ENCODE measurements at regions not wholly inside any gene's neighbourhood (a gene's known extent, or its start where the extent isn't known, plus 50 kb on each side); places are given as distances from the start of the nearest gene placed in this dataset.
A peak's percentile ranks its signal among the peaks of the same experiment; 100 is the strongest.
"Not testable (repeated sequence)": the region's sequence is repeated elsewhere in the genome, so short reads cannot be mapped to it uniquely, and the experiment has no call there.

- not testable (repeated sequence) for DNase-seq (ENCODE audit: low read depth in 2 of 2)
Measured at GRCh38 chr5:11392-11791, 80.6 kb upstream of the PLEKHG4B start.

- peak in 1 of 2 donors; percentile 22 for DNase-seq (ENCODE audit: low read depth in 2 of 2)
Measured at GRCh38 chr5:11898-12297, 80.1 kb upstream of the PLEKHG4B start.

- DNase-seq (ENCODE audit: low read depth in 2 of 2) = no peak
Measured at GRCh38 chr5:13234-13633, 78.7 kb upstream of the PLEKHG4B start.

- DNase-seq (ENCODE audit: low read depth in 2 of 2) = not testable (repeated sequence)
Measured at GRCh38 chr5:14676-15075, 77.3 kb upstream of the PLEKHG4B start.

- DNase-seq (ENCODE audit: low read depth in 2 of 2) = not testable (repeated sequence)
Measured at GRCh38 chr5:20276-20675, 71.7 kb upstream of the PLEKHG4B start.

GRCh38 chr5:21654-22233 lies 70.2 kb upstream of the PLEKHG4B start:
- peak; percentile 17 to 19 for DNase-seq (ENCODE audit: low read depth in 2 of 2)

GRCh38 chr5:23907-24306 lies 68.1 kb upstream of the PLEKHG4B start:
- DNase-seq (ENCODE audit: low read depth in 2 of 2) = not testable (repeated sequence)

GRCh38 chr5:25067-25466 lies 66.9 kb upstream of the PLEKHG4B start:
- not testable (repeated sequence) for DNase-seq (ENCODE audit: low read depth in 2 of 2)

- DNase-seq (ENCODE audit: low read depth in 2 of 2) = no peak
Measured at GRCh38 chr5:30131-30530, 61.8 kb upstream of the PLEKHG4B start.

GRCh38 chr5:30556-30955 lies 61.4 kb upstream of the PLEKHG4B start:
- DNase-seq (ENCODE audit: low read depth in 2 of 2) = not testable (repeated sequence)

- no peak for DNase-seq (ENCODE audit: low read depth in 2 of 2)
Measured at GRCh38 chr5:32165-32564, 59.8 kb upstream of the PLEKHG4B start.

- not testable (repeated sequence) for DNase-seq (ENCODE audit: low read depth in 2 of 2)
Measured at GRCh38 chr5:35521-35920, 56.4 kb upstream of the PLEKHG4B start.

- DNase-seq (ENCODE audit: low read depth in 2 of 2) = not testable (repeated sequence)
Measured at GRCh38 chr5:37207-37606, 54.8 kb upstream of the PLEKHG4B start.

- no peak for DNase-seq (ENCODE audit: low read depth in 2 of 2)
Measured at GRCh38 chr5:39979-40583, 51.9 kb upstream of the PLEKHG4B start.
